DND-41 (cell line): ENCODE measurements at regions not wholly inside any gene's neighbourhood (a gene's known extent, or its start where the extent isn't known, plus 50 kb on each side); places are given as distances from the start of the nearest gene placed in this dataset.

Source experiments
- EZH2 ChIP-seq: IDR thresholded peaks from 3 replicates; pipeline ENCODE4 v1.6.1; 2012; ENCODE audit warnings: borderline replicate concordance, low read depth, mild to moderate bottlenecking, moderate library complexity, low read length, inconsistent platforms; ENCODE audit not compliant: severe bottlenecking
- TF ChIP-seq, protein P1 (sequence below): IDR thresholded peaks from 2 replicates; pipeline ENCODE4 v1.5.1; 2012; ENCODE audit warnings: borderline replicate concordance, low read length, moderate library complexity, mild to moderate bottlenecking; ENCODE audit not compliant: poor library complexity, severe bottlenecking; ENCODE audit errors: extremely low read depth

DNA sequence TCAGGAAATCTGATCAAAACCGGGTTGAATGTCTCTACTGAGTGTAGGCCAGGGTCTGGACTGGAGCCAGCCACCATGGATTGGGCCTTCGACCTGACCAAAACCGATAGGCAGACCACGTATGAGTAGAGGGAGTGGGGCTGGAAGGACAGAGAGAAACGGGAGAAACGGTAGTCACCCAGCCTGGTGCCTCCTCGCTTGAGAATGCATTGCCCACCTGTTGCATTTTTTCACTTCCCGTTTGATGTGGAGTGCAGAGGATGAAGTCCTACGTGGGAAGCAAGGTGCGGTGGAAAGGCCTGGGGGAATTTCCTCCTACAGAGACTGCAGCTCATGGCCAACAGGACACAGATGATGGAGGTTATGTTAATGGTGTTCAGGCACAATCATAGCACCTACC, 53.9 kb upstream of the ECI2 start:
- TF ChIP-seq, protein P1, sequence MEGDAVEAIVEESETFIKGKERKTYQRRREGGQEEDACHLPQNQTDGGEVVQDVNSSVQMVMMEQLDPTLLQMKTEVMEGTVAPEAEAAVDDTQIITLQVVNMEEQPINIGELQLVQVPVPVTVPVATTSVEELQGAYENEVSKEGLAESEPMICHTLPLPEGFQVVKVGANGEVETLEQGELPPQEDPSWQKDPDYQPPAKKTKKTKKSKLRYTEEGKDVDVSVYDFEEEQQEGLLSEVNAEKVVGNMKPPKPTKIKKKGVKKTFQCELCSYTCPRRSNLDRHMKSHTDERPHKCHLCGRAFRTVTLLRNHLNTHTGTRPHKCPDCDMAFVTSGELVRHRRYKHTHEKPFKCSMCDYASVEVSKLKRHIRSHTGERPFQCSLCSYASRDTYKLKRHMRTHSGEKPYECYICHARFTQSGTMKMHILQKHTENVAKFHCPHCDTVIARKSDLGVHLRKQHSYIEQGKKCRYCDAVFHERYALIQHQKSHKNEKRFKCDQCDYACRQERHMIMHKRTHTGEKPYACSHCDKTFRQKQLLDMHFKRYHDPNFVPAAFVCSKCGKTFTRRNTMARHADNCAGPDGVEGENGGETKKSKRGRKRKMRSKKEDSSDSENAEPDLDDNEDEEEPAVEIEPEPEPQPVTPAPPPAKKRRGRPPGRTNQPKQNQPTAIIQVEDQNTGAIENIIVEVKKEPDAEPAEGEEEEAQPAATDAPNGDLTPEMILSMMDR = no peak
- no peak for TF ChIP-seq EZH2
